ENCODE measurements at regions not wholly inside any gene's neighbourhood (a gene's known extent, or its start where the extent isn't known, plus 50 kb on each side); places are given as distances from the start of the nearest gene placed in this dataset.

- Histone ChIP-seq H4K91ac (ENCODE audit: low read length) (no peak overlapping the region), H3K27ac (ENCODE audit: low read length, poor library complexity, severe bottlenecking) (no peak overlapping the region), H3K36me3 (ENCODE audit: control insufficient read depth in 1 of 2, insufficient read depth in 2 of 2, low read depth in 1 of 2, low read length in 2 of 2) (no peaks in the 10 kb centered on the region), H4K8ac (ENCODE audit: low read length) (no peak overlapping the region), H2BK5ac (ENCODE audit: low read depth, low read length, poor library complexity, severe bottlenecking) (no peak overlapping the region), H3K79me1 (replicated peaks; ENCODE audit: low read length, poor library complexity, severe bottlenecking) (no peaks in the 10 kb centered on the region), H3K4me3 (ENCODE audit: insufficient read depth in 1 of 2, low read depth in 1 of 2, low read length in 2 of 2) (no peak overlapping the region), H3K4me1 (ENCODE audit: control insufficient read depth, insufficient read depth, low read depth, low read length) (no peaks in the 10 kb centered on the region), H3K4me2 (ENCODE audit: low read length, poor library complexity, severe bottlenecking) (no peak overlapping the region), H2AFZ (ENCODE audit: low read depth, low read length) (no peak overlapping the region), H2AK5ac (ENCODE audit: low read length, severe bottlenecking) (no peak overlapping the region), H3K14ac (ENCODE audit: low read length in 2 of 2) (no peak overlapping the region), H3K9me3 (ENCODE audit: control insufficient read depth, low read length) (no peaks in the 10 kb centered on the region), H2BK12ac (ENCODE audit: low read length in 2 of 2) (no peak overlapping the region), H2BK15ac (ENCODE audit: low read depth, poor library complexity, severe bottlenecking) (no peak overlapping the region), H3K4ac (ENCODE audit: low read depth in 1 of 2, low read length in 2 of 2) (no peak overlapping the region), H2BK120ac (ENCODE audit: low read depth, low read length) (no peak overlapping the region), H3K18ac (ENCODE audit: low read depth in 1 of 2, low read length in 2 of 2) (no peak overlapping the region), H3K27me3 (ENCODE audit: control insufficient read depth in 1 of 2, insufficient read depth in 1 of 2, low read length in 2 of 2) (no peaks in the 10 kb centered on the region), H3K9ac (ENCODE audit: low read length) (no peak overlapping the region), H3K23ac (ENCODE audit: low read length in 2 of 2) (no peak overlapping the region)
- 93% methylated on average over 2 of the region's 2 CpGs for WGBS
- DNase-seq: no peak
Observed at GRCh38 chr12:29971446-29971845, 187.7 kb upstream of the TMTC1 start.

DNA sequence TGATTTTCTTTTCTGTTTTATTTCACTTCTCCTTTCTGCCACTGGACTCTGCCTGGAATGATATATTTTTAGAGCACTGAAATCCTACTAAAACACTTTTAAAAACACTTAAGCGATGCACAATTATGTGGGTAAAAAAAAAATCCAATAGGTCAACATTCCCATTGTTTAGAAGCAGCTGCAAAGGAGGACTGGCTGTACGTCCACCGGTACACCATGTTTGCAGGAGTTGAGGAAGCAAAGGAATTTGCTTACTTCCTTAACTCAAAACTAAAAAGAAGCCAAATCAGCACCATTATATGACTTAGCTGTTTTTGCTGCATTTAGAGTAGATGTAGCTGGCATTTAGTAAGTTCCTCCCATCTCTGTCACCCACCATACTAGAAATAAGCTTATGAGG, 186.8 kb upstream of the TMTC1 start:
- H3K4ac ChIP-seq (ENCODE audit: low read depth in 1 of 2, low read length in 2 of 2): no peak overlapping the region
- H2BK5ac ChIP-seq (ENCODE audit: low read depth, low read length, poor library complexity, severe bottlenecking): no peak overlapping the region
- H2BK15ac ChIP-seq (ENCODE audit: low read depth, poor library complexity, severe bottlenecking): no peak overlapping the region
- H3K9me3 ChIP-seq (ENCODE audit: control insufficient read depth, low read length): no peaks in the 10 kb centered on the region
- H2BK12ac ChIP-seq (ENCODE audit: low read length in 2 of 2): no peak overlapping the region
- no peak overlapping the region for H3K4me2 ChIP-seq (ENCODE audit: low read length, poor library complexity, severe bottlenecking)
- no peak overlapping the region for H4K8ac ChIP-seq (ENCODE audit: low read length)
- DNase-seq: no peak
- no peak overlapping the region for H3K9ac ChIP-seq (ENCODE audit: low read length)
- no peaks in the 10 kb centered on the region for H3K79me1 ChIP-seq (replicated peaks; ENCODE audit: low read length, poor library complexity, severe bottlenecking)
- 86% methylated on average over 3 of the region's 3 CpGs for WGBS
- H2BK120ac ChIP-seq (ENCODE audit: low read depth, low read length): no peak overlapping the region
- no peak overlapping the region for H3K27ac ChIP-seq (ENCODE audit: low read length, poor library complexity, severe bottlenecking)
- no peak overlapping the region for H4K91ac ChIP-seq (ENCODE audit: low read length)
- no peaks in the 10 kb centered on the region for H3K27me3 ChIP-seq (ENCODE audit: control insufficient read depth in 1 of 2, insufficient read depth in 1 of 2, low read length in 2 of 2)
- H3K36me3 ChIP-seq (ENCODE audit: control insufficient read depth in 1 of 2, insufficient read depth in 2 of 2, low read depth in 1 of 2, low read length in 2 of 2): no peaks in the 10 kb centered on the region
- H3K4me1 ChIP-seq (ENCODE audit: control insufficient read depth, insufficient read depth, low read depth, low read length): no peaks in the 10 kb centered on the region
- no peak overlapping the region for H2AK5ac ChIP-seq (ENCODE audit: low read length, severe bottlenecking)
- H3K23ac ChIP-seq (ENCODE audit: low read length in 2 of 2): no peak overlapping the region
- no peak overlapping the region for H2AFZ ChIP-seq (ENCODE audit: low read depth, low read length)
- H3K14ac ChIP-seq (ENCODE audit: low read length in 2 of 2): no peak overlapping the region
- no peak overlapping the region for H3K18ac ChIP-seq (ENCODE audit: low read depth in 1 of 2, low read length in 2 of 2)
- no peak overlapping the region for H3K4me3 ChIP-seq (ENCODE audit: insufficient read depth in 1 of 2, low read depth in 1 of 2, low read length in 2 of 2)

DNA sequence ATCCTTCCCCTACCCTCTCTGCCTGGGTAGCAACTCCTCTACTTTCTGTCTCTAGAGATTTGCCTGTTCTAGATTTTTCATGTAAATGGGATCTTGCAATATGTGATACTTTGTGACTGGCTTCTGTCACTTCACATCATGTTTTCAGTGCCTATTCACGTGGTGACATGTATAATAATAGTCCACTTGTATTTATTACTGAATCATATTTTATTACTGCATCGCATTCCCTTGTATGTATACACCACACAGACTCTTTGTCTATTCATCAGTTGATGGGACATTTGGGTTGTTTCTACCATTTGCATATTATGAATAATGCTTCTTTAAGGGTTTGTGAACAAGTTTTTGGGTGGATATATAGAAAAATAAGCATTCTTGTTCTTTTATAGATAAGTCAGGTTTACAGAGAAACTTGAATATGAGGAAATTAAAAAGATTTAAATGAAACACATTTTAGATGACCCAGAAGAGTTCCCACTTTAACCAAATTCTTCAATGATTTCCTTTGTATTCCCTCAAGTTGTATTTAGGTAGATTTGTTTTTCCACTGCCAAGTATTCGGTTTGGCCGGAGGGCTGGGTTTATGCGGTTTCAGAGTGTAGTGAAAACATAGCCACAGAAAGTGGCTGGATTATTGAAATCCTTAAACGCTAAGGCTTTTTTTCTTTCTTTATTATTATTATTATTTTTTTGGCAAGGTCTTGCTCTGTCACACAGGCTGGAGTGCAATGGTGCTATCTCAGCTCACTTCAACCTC, 178.7 kb upstream of the TMTC1 start:
- Histone ChIP-seq H3K36me3 (ENCODE audit: control insufficient read depth in 1 of 2, insufficient read depth in 2 of 2, low read depth in 1 of 2, low read length in 2 of 2) (no peaks in the 10 kb centered on the region), H3K23ac (ENCODE audit: low read length in 2 of 2) (no peak overlapping the region), H2AK5ac (ENCODE audit: low read length, severe bottlenecking) (no peak overlapping the region), H3K18ac (ENCODE audit: low read depth in 1 of 2, low read length in 2 of 2) (no peak overlapping the region), H2AFZ (ENCODE audit: low read depth, low read length) (no peak overlapping the region), H3K9me3 (ENCODE audit: control insufficient read depth, low read length) (no peaks in the 10 kb centered on the region), H3K27ac (ENCODE audit: low read length, poor library complexity, severe bottlenecking) (no peak overlapping the region), H2BK5ac (ENCODE audit: low read depth, low read length, poor library complexity, severe bottlenecking) (no peak overlapping the region), H3K4me2 (ENCODE audit: low read length, poor library complexity, severe bottlenecking) (no peak overlapping the region), H2BK12ac (ENCODE audit: low read length in 2 of 2) (no peak overlapping the region), H4K91ac (ENCODE audit: low read length) (no peak overlapping the region), H3K4me1 (ENCODE audit: control insufficient read depth, insufficient read depth, low read depth, low read length) (peaks cover 1% of the 10 kb centered on the region), H3K27me3 (ENCODE audit: control insufficient read depth in 1 of 2, insufficient read depth in 1 of 2, low read length in 2 of 2) (no peaks in the 10 kb centered on the region), H3K4ac (ENCODE audit: low read depth in 1 of 2, low read length in 2 of 2) (no peak overlapping the region), H3K4me3 (ENCODE audit: insufficient read depth in 1 of 2, low read depth in 1 of 2, low read length in 2 of 2) (no peak overlapping the region), H3K79me1 (replicated peaks; ENCODE audit: low read length, poor library complexity, severe bottlenecking) (no peaks in the 10 kb centered on the region), H3K9ac (ENCODE audit: low read length) (no peak overlapping the region), H3K14ac (ENCODE audit: low read length in 2 of 2) (no peak overlapping the region), H2BK15ac (ENCODE audit: low read depth, poor library complexity, severe bottlenecking) (no peak overlapping the region), H4K8ac (ENCODE audit: low read length) (no peak overlapping the region), H2BK120ac (ENCODE audit: low read depth, low read length) (no peak overlapping the region)
- DNase-seq: no peak
- 100% methylated on average over 3 of the region's 6 CpGs for WGBS

- Histone ChIP-seq H4K91ac (ENCODE audit: low read length) (no peak overlapping the region), H3K4me2 (ENCODE audit: low read length, poor library complexity, severe bottlenecking) (no peak overlapping the region), H2BK120ac (ENCODE audit: low read depth, low read length) (no peak overlapping the region), H3K27ac (ENCODE audit: low read length, poor library complexity, severe bottlenecking) (no peak overlapping the region), H2BK15ac (ENCODE audit: low read depth, poor library complexity, severe bottlenecking) (no peak overlapping the region), H3K14ac (ENCODE audit: low read length in 2 of 2) (no peak overlapping the region), H3K9me3 (ENCODE audit: control insufficient read depth, low read length) (no peaks in the 10 kb centered on the region), H2AK5ac (ENCODE audit: low read length, severe bottlenecking) (no peak overlapping the region), H3K4me3 (ENCODE audit: insufficient read depth in 1 of 2, low read depth in 1 of 2, low read length in 2 of 2) (no peak overlapping the region), H3K4me1 (ENCODE audit: control insufficient read depth, insufficient read depth, low read depth, low read length) (peaks cover 1% of the 10 kb centered on the region), H4K8ac (ENCODE audit: low read length) (no peak overlapping the region), H3K27me3 (ENCODE audit: control insufficient read depth in 1 of 2, insufficient read depth in 1 of 2, low read length in 2 of 2) (no peaks in the 10 kb centered on the region), H3K9ac (ENCODE audit: low read length) (no peak overlapping the region), H3K23ac (ENCODE audit: low read length in 2 of 2) (no peak overlapping the region), H3K18ac (ENCODE audit: low read depth in 1 of 2, low read length in 2 of 2) (no peak overlapping the region), H2BK5ac (ENCODE audit: low read depth, low read length, poor library complexity, severe bottlenecking) (no peak overlapping the region), H2AFZ (ENCODE audit: low read depth, low read length) (no peak overlapping the region), H2BK12ac (ENCODE audit: low read length in 2 of 2) (no peak overlapping the region), H3K36me3 (ENCODE audit: control insufficient read depth in 1 of 2, insufficient read depth in 2 of 2, low read depth in 1 of 2, low read length in 2 of 2) (no peaks in the 10 kb centered on the region), H3K79me1 (replicated peaks; ENCODE audit: low read length, poor library complexity, severe bottlenecking) (no peaks in the 10 kb centered on the region), H3K4ac (ENCODE audit: low read depth in 1 of 2, low read length in 2 of 2) (no peak overlapping the region)
- DNase-seq: peak; percentile 52
- WGBS: no CpG with 5 or more reads among the region's 4 CpGs
Observed at GRCh38 chr12:29961231-29961630, 177.5 kb upstream of the TMTC1 start.

All from mesenchymal stem cell (in vitro differentiated cells and primary cell).